K562 (cell line): ENCODE measurements at regions not wholly inside any gene's neighbourhood (a gene's known extent, or its start where the extent isn't known, plus 50 kb on each side); places are given as distances from the start of the nearest gene placed in this dataset.
A peak's percentile ranks its signal among the peaks of the same experiment; 100 is the strongest.

Experiments used
- CBFA2T2 ChIP-seq: fragments of 450-650 bp; conservative IDR thresholded peaks from 2 replicates; pipeline ENCODE4 v1.6.1; 2017; ENCODE audit warnings: mild to moderate bottlenecking
- MAFF ChIP-seq: IDR thresholded peaks from 2 replicates; pipeline ENCODE4 v1.6.1; 2012; ENCODE audit warnings: low read length, improper control_type of control experiment
- MCM2 ChIP-seq: fragments of 450-650 bp; IDR thresholded peaks from 2 replicates; pipeline ENCODE4 v1.6.1; 2017; ENCODE audit warnings: low read depth, mild to moderate bottlenecking
- MYNN ChIP-seq, 2 experiments: sonication (generic); formaldehyde crosslinking in 1 of 2; IDR thresholded peaks; 2 replicates each; pipeline versions ENCODE4 v1.5.0 to v1.6.1; 2016 to 2020; ENCODE audit warnings: antibody characterized with exemption in 1 of 2, missing genetic modification reagents in 1 of 2
- NFE2 ChIP-seq: IDR thresholded peaks from 2 replicates; pipeline ENCODE4 v1.6.1; 2014; ENCODE audit warnings: antibody characterized with exemption, low read depth
- NFIC ChIP-seq: fragments of 450-650 bp; IDR thresholded peaks from 2 replicates; pipeline ENCODE4 v1.6.1; 2017; ENCODE audit warnings: mild to moderate bottlenecking, inconsistent platforms
- NUFIP1 ChIP-seq: fragments of 450-650 bp; IDR thresholded peaks from 2 replicates; pipeline ENCODE4 v1.6.1; 2018; ENCODE audit not compliant: partially characterized antibody
- POU5F1 ChIP-seq: fragments of 150-350 bp; IDR thresholded peaks from 2 replicates; pipeline ENCODE4 v1.6.1; 2014; ENCODE audit warnings: borderline replicate concordance, low read length, low read depth, mild to moderate bottlenecking; ENCODE audit not compliant: partially characterized antibody
- RB1 ChIP-seq: fragments of 450-650 bp; IDR thresholded peaks from 2 replicates; pipeline ENCODE4 v1.6.1; 2017; ENCODE audit warnings: low read depth, mild to moderate bottlenecking
- RBM17 ChIP-seq: fragments of 200-400 bp; formaldehyde crosslinking; IDR thresholded peaks from 2 replicates; pipeline ENCODE4 v1.6.1; 2017; ENCODE audit warnings: low read depth, mild to moderate bottlenecking, low read length, borderline replicate concordance
- XRCC3 ChIP-seq: fragments of 450-650 bp; IDR thresholded peaks from 2 replicates; pipeline ENCODE4 v1.6.1; 2017; ENCODE audit warnings: mild to moderate bottlenecking, moderate library complexity
- ZC3H11A ChIP-seq: IDR thresholded peaks from 2 replicates; pipeline ENCODE4 v1.6.1; 2012; ENCODE audit warnings: low read depth, low read length, improper control_type of control experiment
- ZNF12 ChIP-seq: sonication (generic); formaldehyde crosslinking; IDR thresholded peaks from 2 replicates; pipeline ENCODE4 v1.4.0; 2020; ENCODE audit warnings: mild to moderate bottlenecking, missing genetic modification reagents
- ZNF23 ChIP-seq: fragments of 250-450 bp; sonication (Bioruptor Pico); IDR thresholded peaks from 2 replicates; pipeline ENCODE4 v1.4.0; 2020; ENCODE audit warnings: mild to moderate bottlenecking
- ZNF3 ChIP-seq: fragments of 250-450 bp; sonication (Bioruptor Pico); IDR thresholded peaks from 2 replicates; pipeline ENCODE4 v1.5.0; 2021; ENCODE audit warnings: mild to moderate bottlenecking, moderate library complexity
- ZNF717 ChIP-seq: fragments of 250-450 bp; sonication (Bioruptor Pico); IDR thresholded peaks from 2 replicates; pipeline ENCODE4 v1.5.0; 2021
- TF ChIP-seq, protein P1 (sequence below): fragments of 250-450 bp; sonication (Bioruptor Pico); IDR thresholded peaks from 2 replicates; pipeline ENCODE4 v1.5.0; 2021
- TF ChIP-seq, protein P2 (sequence below), 2 experiments: fragments of 450-650 bp; IDR thresholded peaks; 2 replicates each; pipeline ENCODE4 v1.6.1; 2018; ENCODE audit warnings: mild to moderate bottlenecking in 2 of 2, low read depth in 1 of 2; ENCODE audit not compliant: partially characterized antibody in 2 of 2
- TF ChIP-seq, protein P3 (sequence below): sonication (generic); formaldehyde crosslinking; IDR thresholded peaks from 2 replicates; pipeline ENCODE4 v1.8.0; 2022; ENCODE audit warnings: mild to moderate bottlenecking, low read depth, missing genetic modification reagents
- TF ChIP-seq, protein P4 (sequence below): fragments of 200-800 bp; sonication (Bioruptor generic); IDR thresholded peaks from 2 replicates; pipeline ENCODE4 v1.6.1; 2017; ENCODE audit warnings: missing genetic modification characterization, missing compliant biosample characterization

DNA sequence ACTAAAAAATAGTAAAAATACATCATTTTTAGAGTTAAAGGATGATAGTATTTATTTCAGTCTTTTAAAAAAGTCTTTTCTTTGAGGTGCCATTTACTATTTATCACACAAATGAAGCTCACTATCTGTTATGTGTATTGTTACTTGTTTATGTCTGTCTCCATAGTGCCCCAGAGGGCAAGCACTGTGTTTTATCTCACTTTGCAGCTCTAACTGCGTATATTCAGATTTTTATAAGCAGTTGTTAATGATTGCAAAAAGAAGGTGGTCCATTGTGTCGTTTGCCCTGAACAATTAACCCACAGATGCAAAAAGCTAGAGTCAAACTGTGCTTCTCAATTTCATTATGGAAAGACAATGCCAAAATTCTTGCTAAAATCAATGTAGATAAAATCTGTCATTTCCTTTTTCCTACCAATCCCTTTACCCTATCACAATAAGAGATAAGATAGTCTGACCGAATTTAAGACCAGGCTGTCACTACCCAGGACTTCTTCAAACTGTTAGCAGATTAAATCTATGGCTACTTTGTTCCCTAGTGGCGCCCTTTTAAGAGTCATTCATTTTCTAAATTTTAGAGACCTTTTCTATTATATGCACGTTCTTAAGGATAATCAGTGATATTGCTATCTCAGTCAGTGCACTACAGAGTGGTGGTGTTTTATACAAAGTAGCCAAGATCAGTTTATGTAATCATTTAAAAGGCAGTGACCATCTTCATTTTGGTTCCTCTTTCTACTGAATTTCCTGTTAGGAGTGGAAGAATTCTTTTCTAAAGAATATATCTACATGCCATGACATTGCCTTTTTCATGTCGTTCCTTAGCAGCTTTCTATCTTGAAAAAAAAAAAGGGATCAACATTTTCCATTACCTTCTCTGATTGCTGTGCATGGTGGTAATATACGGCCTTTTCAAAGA, 133.1 kb upstream of the PRDM1 start (continued):
- TF ChIP-seq RBM17 (no peak), XRCC3 (no peak), ZC3H11A (no peak), POU5F1 (no peak), ZNF717 (CRISPR knock-in tag) (no peak), NUFIP1 (no peak), NFE2 (0 out of 2 replicates have a peak, but pooled peaks have one; percentile 20), NFIC (no peak), MCM2 (no peak), RB1 (no peak), MYNN (IDR thresholded peaks at IDR 0.05) (no peak), MYNN (CRISPR knock-in tag; IDR thresholded peaks at IDR 0.05) (no peak), ZNF3 (CRISPR knock-in tag) (no peak), ZNF12 (CRISPR knock-in tag) (no peak), ZNF23 (CRISPR knock-in tag) (no peak), MAFF (peak; percentile 21; the same call in 1 of the 2 replicates), CBFA2T2 (no peak)
- TF ChIP-seq, protein P1, sequence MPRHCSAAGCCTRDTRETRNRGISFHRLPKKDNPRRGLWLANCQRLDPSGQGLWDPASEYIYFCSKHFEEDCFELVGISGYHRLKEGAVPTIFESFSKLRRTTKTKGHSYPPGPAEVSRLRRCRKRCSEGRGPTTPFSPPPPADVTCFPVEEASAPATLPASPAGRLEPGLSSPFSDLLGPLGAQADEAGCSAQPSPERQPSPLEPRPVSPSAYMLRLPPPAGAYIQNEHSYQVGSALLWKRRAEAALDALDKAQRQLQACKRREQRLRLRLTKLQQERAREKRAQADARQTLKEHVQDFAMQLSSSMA (CRISPR knock-in tag), result no peak
- TF ChIP-seq, protein P2, sequence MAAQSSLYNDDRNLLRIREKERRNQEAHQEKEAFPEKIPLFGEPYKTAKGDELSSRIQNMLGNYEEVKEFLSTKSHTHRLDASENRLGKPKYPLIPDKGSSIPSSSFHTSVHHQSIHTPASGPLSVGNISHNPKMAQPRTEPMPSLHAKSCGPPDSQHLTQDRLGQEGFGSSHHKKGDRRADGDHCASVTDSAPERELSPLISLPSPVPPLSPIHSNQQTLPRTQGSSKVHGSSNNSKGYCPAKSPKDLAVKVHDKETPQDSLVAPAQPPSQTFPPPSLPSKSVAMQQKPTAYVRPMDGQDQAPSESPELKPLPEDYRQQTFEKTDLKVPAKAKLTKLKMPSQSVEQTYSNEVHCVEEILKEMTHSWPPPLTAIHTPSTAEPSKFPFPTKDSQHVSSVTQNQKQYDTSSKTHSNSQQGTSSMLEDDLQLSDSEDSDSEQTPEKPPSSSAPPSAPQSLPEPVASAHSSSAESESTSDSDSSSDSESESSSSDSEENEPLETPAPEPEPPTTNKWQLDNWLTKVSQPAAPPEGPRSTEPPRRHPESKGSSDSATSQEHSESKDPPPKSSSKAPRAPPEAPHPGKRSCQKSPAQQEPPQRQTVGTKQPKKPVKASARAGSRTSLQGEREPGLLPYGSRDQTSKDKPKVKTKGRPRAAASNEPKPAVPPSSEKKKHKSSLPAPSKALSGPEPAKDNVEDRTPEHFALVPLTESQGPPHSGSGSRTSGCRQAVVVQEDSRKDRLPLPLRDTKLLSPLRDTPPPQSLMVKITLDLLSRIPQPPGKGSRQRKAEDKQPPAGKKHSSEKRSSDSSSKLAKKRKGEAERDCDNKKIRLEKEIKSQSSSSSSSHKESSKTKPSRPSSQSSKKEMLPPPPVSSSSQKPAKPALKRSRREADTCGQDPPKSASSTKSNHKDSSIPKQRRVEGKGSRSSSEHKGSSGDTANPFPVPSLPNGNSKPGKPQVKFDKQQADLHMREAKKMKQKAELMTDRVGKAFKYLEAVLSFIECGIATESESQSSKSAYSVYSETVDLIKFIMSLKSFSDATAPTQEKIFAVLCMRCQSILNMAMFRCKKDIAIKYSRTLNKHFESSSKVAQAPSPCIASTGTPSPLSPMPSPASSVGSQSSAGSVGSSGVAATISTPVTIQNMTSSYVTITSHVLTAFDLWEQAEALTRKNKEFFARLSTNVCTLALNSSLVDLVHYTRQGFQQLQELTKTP (IDR thresholded peaks at IDR 0.05; ENCODE audit: low read depth in 1 of 2, partially characterized antibody in 2 of 2), result peak in 1 of 2 experiments; percentile 75
- TF ChIP-seq, protein P3, sequence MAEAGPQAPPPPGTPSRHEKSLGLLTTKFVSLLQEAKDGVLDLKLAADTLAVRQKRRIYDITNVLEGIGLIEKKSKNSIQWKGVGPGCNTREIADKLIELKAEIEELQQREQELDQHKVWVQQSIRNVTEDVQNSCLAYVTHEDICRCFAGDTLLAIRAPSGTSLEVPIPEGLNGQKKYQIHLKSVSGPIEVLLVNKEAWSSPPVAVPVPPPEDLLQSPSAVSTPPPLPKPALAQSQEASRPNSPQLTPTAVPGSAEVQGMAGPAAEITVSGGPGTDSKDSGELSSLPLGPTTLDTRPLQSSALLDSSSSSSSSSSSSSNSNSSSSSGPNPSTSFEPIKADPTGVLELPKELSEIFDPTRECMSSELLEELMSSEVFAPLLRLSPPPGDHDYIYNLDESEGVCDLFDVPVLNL, result no peak
- TF ChIP-seq, protein P4, sequence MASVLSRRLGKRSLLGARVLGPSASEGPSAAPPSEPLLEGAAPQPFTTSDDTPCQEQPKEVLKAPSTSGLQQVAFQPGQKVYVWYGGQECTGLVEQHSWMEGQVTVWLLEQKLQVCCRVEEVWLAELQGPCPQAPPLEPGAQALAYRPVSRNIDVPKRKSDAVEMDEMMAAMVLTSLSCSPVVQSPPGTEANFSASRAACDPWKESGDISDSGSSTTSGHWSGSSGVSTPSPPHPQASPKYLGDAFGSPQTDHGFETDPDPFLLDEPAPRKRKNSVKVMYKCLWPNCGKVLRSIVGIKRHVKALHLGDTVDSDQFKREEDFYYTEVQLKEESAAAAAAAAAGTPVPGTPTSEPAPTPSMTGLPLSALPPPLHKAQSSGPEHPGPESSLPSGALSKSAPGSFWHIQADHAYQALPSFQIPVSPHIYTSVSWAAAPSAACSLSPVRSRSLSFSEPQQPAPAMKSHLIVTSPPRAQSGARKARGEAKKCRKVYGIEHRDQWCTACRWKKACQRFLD (CRISPR knock-in tag), result no peak
